Stimulated activated naive CD8-positive, alpha-beta T cell treated with anti-CD3 and anti-CD28 coated beads, Interleukin-15, amount 100 ng/mL, for 72 hours (primary cell): ENCODE measurements at regions not wholly inside any gene's neighbourhood (a gene's known extent, or its start where the extent isn't known, plus 50 kb on each side); places are given as distances from the start of the nearest gene placed in this dataset.

Experiments used
- ATAC-seq: fragments of 150-1000 bp; cut with Tn5 transposase; 2 replicates; pipeline ENCODE4 v1.10.0; 2021; ENCODE audit warnings: mild to moderate bottlenecking, moderate library complexity
- DNase-seq, 2 donors: peaks; one replicate each; pipeline ENCODE4 v3.0.0; 2021 to 2022
- H3K27ac Mint-ChIP-seq, 2 donors: one replicate each; pipeline ENCODE4 v1.8.0; 2022; ENCODE audit warnings: mild to moderate bottlenecking in 2 of 2, mixed read lengths in 2 of 2, moderate library complexity in 2 of 2
- H3K27me3 Mint-ChIP-seq: one replicate; pipeline ENCODE4 v1.8.0; 2022; ENCODE audit warnings: mixed read lengths
- H3K4me1 Mint-ChIP-seq: one replicate; pipeline ENCODE4 v1.8.0; 2022; ENCODE audit warnings: mild to moderate bottlenecking, mixed read lengths
- H3K4me3 Mint-ChIP-seq, 2 donors: one replicate each; pipeline ENCODE4 v1.8.0; 2022; ENCODE audit warnings: mild to moderate bottlenecking in 2 of 2, mixed read lengths in 2 of 2, moderate library complexity in 1 of 2
- H3K9me3 Mint-ChIP-seq, 2 donors: one replicate each; pipeline ENCODE4 v1.8.0; 2022; ENCODE audit warnings: mixed read lengths in 2 of 2

DNA sequence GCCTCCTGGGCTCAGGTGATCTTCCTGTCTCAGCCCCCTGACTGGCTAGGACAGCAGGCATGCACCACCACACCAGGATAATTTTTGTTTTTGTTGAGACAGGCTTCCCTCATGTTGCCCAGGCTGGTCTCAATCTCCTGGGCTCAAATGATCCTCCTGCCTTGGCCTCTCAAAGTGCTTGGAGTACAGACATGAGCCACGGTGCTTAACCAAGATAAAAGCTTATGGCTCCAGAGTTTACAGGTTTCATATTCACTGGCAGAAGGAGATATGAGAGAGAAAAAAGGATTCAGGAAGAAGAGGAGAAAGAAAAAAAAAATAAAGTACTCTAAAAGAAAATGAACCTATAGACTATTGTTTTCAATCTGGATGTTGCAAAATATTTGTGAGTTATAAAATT, 748.8 kb upstream of the NCAM2 start:
- no peaks in the 10 kb centered on the region for H3K9me3 Mint-ChIP-seq
- no peak overlapping the region for H3K27ac Mint-ChIP-seq
- ATAC-seq (no peak), DNase-seq (no peak)
- H3K4me1 Mint-ChIP-seq = no peaks in the 10 kb centered on the region
- H3K27me3 Mint-ChIP-seq = no peaks in the 10 kb centered on the region
- H3K4me3 Mint-ChIP-seq = no peak overlapping the region

DNA sequence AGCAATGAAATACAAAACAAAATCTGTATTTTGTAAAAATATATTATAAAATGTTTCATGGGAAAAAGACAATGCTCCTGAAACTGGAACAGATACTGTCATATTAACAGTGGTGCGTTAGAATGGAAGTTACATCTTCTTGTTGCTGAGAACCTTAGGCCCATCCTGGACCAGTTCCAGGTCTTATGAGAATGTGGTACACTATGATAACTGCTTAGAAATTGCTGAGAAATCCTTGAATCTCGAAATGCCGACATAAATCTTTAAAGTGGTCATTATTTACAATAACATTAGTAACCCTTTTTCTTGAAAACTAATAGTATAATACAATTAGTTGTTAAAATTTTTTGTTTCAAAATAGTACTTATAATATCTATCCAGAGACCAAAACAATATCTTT, 747.9 kb upstream of the NCAM2 start:
- Mint-ChIP-seq H3K27me3 (no peaks in the 10 kb centered on the region), H3K27ac (no peak overlapping the region), H3K4me3 (no peak overlapping the region), H3K4me1 (no peaks in the 10 kb centered on the region), H3K9me3 (no peaks in the 10 kb centered on the region)
- DNase-seq (no peak), ATAC-seq (no peak)

DNA sequence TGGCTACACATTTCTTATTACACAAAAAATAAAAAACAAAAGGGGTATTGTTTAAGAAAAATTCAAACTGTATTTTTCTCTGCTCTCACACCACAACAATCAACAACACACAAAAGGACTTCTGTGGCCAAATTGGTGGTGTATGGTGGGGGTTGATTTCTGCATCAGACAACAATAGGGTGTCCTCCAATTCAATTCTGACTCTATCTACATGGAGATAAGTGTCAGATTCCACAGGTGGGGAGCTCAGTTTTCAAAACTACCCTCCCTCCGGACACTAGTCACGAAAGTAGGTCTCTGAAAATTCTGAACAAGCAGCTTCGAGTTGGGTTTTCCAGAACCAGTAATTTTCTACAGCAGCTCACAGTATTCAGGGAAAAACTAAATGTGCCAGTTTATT, 744.9 kb upstream of the NCAM2 start:
- Mint-ChIP-seq H3K9me3 (peaks cover 0 to 2% of the 10 kb centered on the region in 2 donors), H3K4me3 (no peak overlapping the region), H3K27ac (no peak overlapping the region), H3K4me1 (no peaks in the 10 kb centered on the region), H3K27me3 (no peaks in the 10 kb centered on the region)
- DNase-seq = no peak
- no peak for ATAC-seq

DNA sequence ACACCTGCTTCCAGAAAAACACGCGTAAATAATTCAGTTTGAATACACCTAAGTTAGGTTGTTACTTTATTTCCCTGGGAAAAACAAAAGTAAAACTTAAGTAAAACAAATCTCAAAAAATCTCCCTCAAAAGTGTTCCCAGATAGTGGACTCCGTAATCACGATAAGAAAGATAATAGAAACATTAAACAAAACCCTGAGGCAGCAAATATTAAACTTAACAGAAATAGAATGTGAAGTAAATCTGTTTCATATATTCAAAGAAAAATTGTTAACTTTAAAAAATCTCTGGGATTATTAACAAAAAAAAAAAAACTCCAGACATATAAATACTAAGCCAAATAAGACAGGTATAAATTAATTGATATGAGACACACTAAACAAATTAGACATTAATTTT, 743.2 kb upstream of the NCAM2 start:
- Mint-ChIP-seq H3K4me3 (no peak overlapping the region), H3K4me1 (no peaks in the 10 kb centered on the region), H3K27ac (no peak overlapping the region), H3K9me3 (peaks cover 6% of the 10 kb centered on the region in 2 donors), H3K27me3 (no peaks in the 10 kb centered on the region)
- ATAC-seq (no peak), DNase-seq (no peak)

DNA sequence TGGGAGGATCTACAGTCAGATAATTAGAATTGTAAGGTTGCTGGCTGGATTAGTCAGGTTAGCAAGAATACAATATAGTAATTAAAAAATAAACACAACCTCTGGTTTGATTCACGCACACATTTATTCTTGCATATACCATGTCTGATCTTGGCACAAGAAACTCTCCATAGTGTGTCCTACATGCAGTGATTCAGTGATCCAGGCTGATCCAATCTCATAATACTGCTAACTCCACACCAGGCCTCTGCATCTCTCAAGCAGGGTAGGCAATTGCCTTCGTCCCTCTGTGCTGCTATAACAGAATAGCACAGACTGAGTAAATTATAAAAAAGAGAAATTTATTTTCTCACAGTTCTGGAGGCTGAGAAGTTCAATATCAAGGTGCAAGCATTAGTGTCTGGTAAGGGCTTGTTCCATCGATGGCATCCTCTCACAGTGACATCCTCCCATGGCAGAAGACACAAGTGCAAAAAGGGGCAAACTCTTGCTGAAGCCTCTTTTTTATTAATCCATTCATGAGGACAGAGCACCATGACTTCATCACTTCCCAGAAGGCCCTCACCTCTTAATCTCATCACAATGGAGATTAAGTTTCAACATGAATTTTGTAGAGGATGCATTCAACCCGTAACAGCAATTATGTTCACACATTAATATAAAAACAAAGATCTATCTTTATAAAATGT, 741.0 kb upstream of the NCAM2 start:
- Mint-ChIP-seq H3K9me3 (peaks cover 6 to 11% of the 10 kb centered on the region in 2 donors), H3K27ac (no peak overlapping the region), H3K4me3 (no peak overlapping the region), H3K27me3 (no peaks in the 10 kb centered on the region), H3K4me1 (no peaks in the 10 kb centered on the region)
- DNase-seq (no peak), ATAC-seq (no peak)

DNA sequence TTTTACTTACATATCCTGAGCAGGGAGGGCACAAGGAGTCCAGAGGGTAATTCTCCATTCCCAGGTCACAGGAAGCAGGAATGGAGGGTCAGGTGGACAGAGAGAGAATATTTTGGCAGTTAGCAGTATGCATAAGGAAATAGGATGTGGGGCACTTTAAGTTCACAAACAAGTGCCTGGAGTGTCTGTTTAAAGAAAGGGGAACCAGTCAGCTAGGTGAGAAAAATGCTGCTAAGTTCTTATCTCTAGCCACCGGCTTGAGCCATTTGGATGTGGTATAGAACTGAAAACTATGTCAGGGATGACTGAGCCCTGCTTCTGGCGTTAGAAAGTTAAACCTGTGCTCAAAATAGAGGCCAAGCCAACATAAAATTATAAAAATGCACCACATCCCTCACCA, 739.7 kb upstream of the NCAM2 start:
- no peak overlapping the region for H3K4me3 Mint-ChIP-seq
- H3K27ac Mint-ChIP-seq = no peak overlapping the region
- no peak for ATAC-seq
- H3K4me1 Mint-ChIP-seq = no peaks in the 10 kb centered on the region
- peaks cover 6 to 11% of the 10 kb centered on the region in 2 donors for H3K9me3 Mint-ChIP-seq
- DNase-seq = no peak
- no peaks in the 10 kb centered on the region for H3K27me3 Mint-ChIP-seq

DNA sequence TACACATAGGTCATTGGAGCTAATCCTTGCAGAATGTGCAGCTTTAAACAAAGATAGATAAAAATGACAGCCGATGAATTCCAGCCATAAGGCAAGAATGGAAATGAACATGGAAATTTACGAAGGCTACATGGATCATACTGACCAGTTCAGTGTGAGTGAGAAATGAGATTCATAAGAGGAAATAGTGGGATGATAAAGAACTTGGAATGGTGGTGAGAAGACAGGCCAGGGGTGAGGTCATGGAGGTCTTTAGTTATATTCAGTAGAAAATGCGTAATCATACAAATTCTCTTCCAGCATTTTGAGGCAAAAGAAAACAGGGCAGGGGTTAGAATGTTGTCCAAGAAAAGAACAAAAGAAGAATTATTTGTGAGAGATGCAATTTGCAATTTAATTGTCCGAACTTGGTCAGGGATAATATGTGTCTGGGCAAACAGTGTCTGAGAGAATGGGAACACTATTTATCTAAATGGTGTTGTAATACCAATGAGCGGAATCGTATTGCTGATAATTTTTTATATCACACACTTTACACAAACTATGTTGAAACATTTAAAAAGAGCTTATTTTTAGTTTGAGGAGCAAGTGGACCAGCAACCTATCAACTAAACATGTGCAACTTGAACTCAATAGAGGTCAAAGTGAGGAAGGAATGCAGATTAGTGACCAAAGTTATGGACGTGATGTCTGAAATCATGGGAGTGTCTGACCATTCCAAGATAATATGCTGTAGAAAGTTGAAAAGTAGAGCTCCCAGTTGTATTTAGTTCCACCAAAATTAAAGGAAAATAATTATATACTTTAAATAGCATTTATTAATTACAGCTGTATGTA, 739.0 kb upstream of the NCAM2 start:
- ATAC-seq (no peak), DNase-seq (no peak)
- Mint-ChIP-seq H3K27ac (no peak overlapping the region), H3K4me3 (no peak overlapping the region), H3K9me3 (peaks cover 6 to 13% of the 10 kb centered on the region in 2 donors), H3K4me1 (no peaks in the 10 kb centered on the region), H3K27me3 (no peaks in the 10 kb centered on the region)

DNA sequence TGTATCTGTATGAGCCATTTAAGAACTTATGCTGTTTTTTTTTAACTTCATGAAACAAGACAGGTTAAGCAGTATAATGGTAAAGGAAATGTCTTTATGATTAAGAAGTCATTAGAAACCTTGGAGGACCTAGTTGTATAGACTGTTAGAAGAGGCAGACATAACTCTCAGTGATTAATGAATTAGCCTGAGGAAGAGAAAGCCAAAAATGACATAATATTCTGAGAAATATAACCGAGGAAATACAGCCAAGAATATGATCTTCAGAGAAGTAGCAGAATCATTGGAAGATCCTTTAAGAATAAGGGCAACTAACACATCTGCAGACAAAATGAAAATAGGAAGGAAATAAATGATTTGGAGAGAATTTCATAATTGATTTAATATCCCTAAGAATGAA, 738.1 kb upstream of the NCAM2 start:
- ATAC-seq = no peak
- DNase-seq = no peak
- no peak overlapping the region for H3K27ac Mint-ChIP-seq
- no peak overlapping the region for H3K4me3 Mint-ChIP-seq
- H3K9me3 Mint-ChIP-seq = peaks cover 6 to 18% of the 10 kb centered on the region in 2 donors
- no peaks in the 10 kb centered on the region for H3K27me3 Mint-ChIP-seq
- no peaks in the 10 kb centered on the region for H3K4me1 Mint-ChIP-seq

DNA sequence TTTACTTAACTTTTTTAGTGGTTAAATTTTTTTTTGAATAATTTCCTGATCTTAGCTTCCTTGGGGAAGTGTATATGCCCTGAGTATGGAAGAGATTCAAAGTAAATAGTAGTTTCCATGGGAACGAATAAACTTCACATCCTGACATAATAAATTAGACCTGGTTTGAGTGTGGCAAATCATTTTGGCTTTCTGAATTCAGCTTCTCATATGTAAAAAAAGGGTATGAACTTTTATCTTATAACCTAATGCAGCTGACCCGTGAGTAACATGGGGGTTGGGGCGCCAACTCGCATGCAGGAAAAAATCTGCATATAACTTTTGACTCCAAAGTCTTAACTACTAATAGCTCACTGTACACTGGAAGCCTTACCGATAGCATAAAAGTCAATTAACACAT, 736.8 kb upstream of the NCAM2 start:
- Mint-ChIP-seq H3K27ac (no peak overlapping the region), H3K4me3 (no peak overlapping the region), H3K27me3 (no peaks in the 10 kb centered on the region), H3K9me3 (peaks cover 6 to 18% of the 10 kb centered on the region in 2 donors), H3K4me1 (no peaks in the 10 kb centered on the region)
- no peak for ATAC-seq
- no peak for DNase-seq

DNA sequence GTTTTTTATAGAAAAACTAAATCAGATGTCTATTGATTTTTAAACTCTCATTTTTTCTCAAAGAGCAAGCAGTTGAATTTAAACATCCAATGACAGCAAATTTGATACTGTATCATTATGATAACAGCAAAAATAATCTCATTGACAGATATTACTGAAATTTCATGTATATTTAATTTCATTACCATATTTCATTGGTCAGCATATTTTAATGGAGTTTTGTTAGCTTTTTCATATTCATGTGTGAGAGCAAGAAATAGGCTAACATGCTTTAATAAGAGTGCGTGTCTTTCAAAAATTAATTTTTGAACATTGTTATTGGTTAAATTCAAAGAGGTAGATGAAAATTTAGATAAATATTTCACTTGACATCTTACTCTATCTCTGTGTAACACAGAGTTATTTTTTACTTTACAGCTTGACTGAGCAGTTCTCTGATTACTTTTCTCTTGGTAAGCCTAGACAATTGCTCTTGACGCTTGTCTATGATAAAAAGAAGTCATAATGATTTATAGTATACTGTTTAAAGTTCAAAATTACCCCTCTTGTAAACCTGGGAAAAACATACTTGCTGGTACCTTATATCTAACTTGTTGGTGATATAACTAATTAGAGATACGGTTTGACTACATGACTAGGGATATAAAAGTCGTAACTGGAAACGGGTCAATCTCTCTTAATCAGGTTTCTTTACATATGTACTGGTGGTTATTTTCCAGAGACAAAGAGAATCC, 732.3 kb upstream of the NCAM2 start:
- Mint-ChIP-seq H3K27ac (no peak overlapping the region), H3K27me3 (no peaks in the 10 kb centered on the region), H3K9me3 (peaks cover 0 to 7% of the 10 kb centered on the region in 2 donors), H3K4me3 (no peak overlapping the region), H3K4me1 (no peaks in the 10 kb centered on the region)
- DNase-seq (no peak), ATAC-seq (no peak)

DNA sequence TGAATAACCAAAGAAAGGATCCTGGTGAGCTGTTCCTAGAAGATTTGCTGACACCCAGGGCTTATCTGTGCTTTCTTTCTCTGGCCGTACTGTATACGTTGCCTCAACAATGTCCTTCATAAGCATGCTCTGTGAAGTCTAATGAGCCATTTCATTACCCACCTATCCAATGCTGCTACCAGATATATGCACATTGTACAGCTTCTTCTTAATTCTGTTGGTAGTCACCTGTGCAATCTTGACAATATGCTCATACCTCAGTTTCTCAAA, 731.8 kb upstream of the NCAM2 start:
- ATAC-seq (no peak), DNase-seq (no peak)
- Mint-ChIP-seq H3K27ac (no peak overlapping the region), H3K4me3 (no peak overlapping the region), H3K9me3 (peaks cover 0 to 7% of the 10 kb centered on the region in 2 donors), H3K27me3 (no peaks in the 10 kb centered on the region), H3K4me1 (no peaks in the 10 kb centered on the region)

DNA sequence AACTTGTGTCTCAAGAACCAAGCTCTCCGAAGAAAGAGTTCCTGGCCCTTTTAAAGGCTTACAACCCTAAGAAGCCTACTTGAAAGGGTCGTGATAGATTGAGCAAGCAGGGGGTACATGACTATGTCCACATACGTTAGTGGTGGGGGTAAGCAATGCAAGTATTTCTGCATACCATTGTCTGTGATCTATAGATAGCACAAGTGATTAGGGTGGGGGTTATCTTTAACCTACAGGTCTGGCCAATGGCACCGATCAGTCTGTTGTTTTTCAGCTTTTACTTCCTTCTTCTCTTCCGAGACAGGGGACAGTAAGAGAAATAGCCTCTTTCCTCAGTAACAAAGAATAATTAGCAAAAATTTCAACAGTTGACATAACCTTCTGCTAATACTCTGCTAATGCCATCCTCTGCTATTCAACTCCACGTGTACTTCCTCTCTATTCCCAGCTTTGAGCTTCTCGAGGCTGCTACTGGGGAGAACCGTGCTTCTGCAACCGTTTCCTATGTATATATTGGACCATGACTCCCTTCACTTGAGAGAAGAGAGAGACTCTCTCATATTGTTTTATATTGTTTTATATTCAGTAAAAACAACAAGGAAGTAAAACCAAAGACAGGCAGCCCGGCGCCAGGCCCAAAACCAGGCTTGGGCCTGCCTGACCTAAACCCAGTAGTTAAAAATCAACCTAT, 727.7 kb upstream of the NCAM2 start:
- no peak overlapping the region for H3K27ac Mint-ChIP-seq
- H3K9me3 Mint-ChIP-seq = peaks cover 10 to 14% of the 10 kb centered on the region in 2 donors
- H3K4me1 Mint-ChIP-seq = no peaks in the 10 kb centered on the region
- H3K27me3 Mint-ChIP-seq = no peaks in the 10 kb centered on the region
- DNase-seq = no peak
- ATAC-seq = no peak
- no peak overlapping the region for H3K4me3 Mint-ChIP-seq

DNA sequence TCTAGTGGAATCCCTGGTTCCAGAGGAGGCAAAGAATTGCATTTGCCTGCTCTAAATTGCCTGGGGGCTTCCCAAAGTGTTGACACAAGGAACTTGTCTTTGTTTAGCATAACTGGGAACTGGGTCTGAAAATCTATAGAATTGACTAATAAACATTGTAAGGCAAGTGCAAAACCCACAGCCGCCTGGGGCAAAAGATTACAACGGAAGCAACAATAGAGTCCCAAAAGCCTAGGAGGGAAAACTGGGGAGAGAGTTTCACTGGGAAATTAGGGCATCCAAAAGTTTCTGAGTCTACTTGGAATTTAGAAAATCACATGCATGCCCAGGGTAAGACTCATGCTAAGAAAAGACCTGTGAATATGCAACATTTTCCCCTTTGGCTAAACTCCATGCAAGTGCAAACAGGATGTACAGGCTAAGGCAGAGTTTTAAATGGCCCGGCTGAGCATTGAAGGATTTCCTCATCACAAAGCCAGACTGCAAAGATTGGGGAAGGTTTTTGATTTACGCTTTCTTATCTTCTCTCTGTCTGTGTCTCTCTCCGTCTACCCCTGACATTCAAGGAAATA, 725.3 kb upstream of the NCAM2 start:
- ATAC-seq = no peak
- Mint-ChIP-seq H3K4me3 (no peak overlapping the region), H3K27ac (no peak overlapping the region), H3K4me1 (no peaks in the 10 kb centered on the region), H3K27me3 (no peaks in the 10 kb centered on the region), H3K9me3 (peaks cover 10 to 14% of the 10 kb centered on the region in 2 donors)
- DNase-seq = no peak

DNA sequence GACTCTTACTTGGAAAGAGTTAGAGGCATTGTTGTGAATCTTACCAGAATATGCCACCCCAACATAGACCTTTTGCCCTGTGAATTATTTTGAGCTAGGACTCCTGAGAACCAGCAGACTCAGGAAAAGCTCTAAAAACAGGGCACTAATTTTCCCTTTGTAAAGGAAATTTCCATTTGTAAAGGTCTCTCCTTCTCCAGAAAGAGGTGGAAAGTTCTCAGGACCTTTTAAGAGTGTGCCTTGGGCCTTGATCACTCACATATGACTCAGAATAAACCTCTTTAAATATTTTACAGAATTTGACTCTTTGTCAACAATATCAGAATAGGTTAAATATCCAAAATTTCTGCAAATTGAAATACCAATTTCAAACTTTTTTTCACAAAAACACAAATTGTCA, 721.8 kb upstream of the NCAM2 start:
- ATAC-seq = no peak
- Mint-ChIP-seq H3K27me3 (no peaks in the 10 kb centered on the region), H3K27ac (no peak overlapping the region), H3K4me1 (no peaks in the 10 kb centered on the region), H3K9me3 (peaks cover 10 to 14% of the 10 kb centered on the region in 2 donors), H3K4me3 (no peak overlapping the region)
- no peak for DNase-seq

DNA sequence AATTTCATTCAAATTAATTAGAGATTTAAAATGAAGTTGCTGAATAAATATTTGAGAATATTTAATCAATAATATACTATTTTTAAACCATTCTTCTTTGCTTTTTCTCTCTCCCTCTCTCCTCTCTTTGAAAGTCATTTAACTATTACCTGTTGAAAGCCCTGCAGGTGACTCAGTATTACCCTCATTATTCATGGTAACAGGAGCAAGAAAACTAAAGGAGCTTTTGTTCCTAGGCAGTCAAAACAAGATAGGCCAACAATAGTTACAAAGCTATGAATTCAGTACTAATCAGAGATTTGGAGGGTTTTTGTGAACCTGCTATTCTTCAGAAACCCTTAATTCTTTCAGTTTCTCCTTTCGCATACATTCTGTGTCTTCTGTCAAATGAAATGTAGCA, 721.3 kb upstream of the NCAM2 start:
- Mint-ChIP-seq H3K4me3 (no peak overlapping the region), H3K9me3 (peaks cover 10 to 14% of the 10 kb centered on the region in 2 donors), H3K27ac (no peak overlapping the region), H3K27me3 (no peaks in the 10 kb centered on the region), H3K4me1 (no peaks in the 10 kb centered on the region)
- ATAC-seq = no peak
- DNase-seq = no peak
